ENCODE measurements at regions not wholly inside any gene's neighbourhood (a gene's known extent, or its start where the extent isn't known, plus 50 kb on each side); places are given as distances from the start of the nearest gene placed in this dataset.
"Not testable (repeated sequence)": the region's sequence is repeated elsewhere in the genome, so short reads cannot be mapped to it uniquely, and the experiment has no call there.

DNA sequence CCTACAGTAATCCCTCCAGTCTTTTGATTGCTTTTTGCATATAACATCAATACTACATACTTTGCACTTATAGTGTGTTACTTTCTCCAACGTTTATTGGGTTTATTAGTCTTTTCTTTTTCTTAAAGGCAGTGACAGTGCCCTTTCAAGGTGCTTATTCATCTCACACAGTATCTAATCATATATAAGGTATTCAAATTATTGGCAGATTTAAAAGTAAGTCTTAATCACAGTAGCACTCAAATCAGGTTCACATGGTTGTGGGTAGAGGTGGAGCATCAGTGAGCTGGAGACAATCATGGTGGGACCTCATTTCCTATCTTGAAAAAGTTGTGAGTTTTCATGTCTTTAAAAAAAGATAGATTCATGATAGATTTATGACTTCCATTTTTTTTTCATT, 706.2 kb downstream of the GALC start:
- DNase-seq = no peak

GRCh38 chr14:87286191-87286590, 706.8 kb downstream of the GALC start:
- no peak for DNase-seq

- DNase-seq = no peak
Observed at GRCh38 chr14:87285506-87285905, 707.5 kb downstream of the GALC start.

DNA sequence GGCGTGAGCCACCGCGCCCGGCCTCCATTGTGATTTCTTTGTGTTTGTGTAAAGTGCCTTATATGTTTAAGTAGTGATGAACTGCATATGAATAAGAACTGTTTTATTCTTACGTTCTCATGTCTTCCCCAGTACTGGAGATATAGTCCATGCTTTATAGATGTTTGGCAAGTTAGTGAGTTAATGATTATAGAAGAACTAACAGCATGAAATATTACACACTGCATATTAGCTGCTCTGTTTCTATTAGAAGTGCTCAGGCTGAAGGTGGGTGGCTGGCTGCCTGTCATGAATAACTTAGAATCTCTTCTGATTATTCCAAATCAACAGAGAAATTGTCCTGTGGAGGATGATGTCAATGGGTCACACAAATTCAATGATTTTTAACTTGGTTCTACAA, 709.4 kb downstream of the GALC start:
- no peak for DNase-seq

DNA sequence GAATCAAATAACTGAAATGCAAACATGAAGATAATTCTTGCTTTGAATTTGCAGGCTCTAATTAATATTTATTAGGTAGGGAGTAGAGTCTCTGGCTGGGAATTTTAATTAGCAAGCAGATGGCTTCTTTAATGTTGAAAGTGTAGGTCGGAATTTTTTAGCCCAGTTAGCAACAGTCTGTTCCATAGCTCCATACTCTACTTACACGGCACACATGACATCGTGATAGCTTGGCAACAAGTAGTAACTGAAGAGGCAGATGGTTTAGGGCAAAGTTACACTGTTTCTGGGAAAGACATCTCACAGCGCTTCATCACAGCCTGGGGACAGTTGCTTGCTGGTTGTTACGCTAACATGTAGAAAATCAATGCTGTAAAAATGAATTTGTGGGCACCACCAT, 710.7 kb downstream of the GALC start:
- no peak for DNase-seq

DNA sequence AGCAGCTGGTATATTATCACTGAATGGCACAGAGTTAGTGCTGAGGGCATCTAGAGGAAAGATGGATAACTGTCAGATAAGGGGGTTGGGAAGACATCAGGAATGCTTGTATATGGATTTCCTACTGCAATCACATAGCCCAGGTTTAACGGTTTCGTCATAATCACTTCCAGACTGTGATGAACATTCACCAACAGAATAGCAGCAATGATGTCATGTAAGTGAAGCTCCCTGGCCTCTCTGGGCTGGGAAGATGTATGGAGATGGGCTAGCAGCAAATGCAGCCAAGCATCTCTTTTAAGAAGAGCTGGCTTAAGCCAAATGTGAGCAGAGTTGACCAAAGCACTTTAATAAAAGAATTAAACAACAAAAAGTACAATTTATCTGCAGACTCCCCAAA, 714.6 kb downstream of the GALC start:
- no peak for DNase-seq

GRCh38 chr14:87271331-87271730, 721.7 kb downstream of the GALC start:
- DNase-seq = no peak

GRCh38 chr14:87268997-87269396, 724.0 kb downstream of the GALC start:
- DNase-seq = no peak

DNA sequence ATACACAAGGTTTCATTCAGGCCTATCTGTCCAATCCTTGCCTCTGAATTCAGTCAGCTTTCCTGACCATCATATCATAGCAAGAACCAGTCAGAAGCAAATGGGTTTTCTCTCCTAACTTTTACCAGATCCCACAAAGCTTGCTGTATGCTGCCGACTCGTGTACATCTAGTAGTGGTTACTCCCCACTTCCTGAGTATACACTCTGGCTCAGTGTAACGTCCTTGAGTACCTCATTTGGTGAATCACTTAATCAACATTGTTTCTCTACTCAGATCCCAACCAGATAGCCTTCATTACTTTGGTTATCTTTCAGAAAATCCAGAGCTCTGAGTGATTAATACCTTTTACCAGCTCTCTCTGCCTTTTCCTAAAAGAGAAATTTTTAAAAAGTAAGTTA, 728.2 kb downstream of the GALC start:
- DNase-seq = no peak

GRCh38 chr14:87264272-87264785, 728.7 kb downstream of the GALC start:
- DNase-seq = no peak

DNA sequence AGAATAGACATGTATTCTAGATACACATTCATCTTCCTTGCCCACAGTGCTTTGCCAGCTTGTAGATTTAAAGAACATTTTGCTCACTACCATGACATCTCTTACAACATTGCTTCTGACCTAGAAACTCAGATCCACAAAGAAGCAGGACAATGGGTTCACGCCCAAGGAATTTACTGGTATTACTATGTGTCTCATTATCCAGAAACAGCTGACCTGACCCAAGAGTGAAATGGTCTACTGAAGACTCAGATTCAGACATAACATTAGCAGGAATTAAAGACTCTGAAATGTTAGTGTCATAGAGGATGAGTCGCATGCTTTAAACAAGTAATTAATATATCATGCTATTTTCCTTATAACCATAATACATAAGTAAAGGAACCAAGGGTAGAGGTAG, 731.4 kb downstream of the GALC start:
- DNase-seq = no peak

GRCh38 chr14:87260460-87260859, 732.5 kb downstream of the GALC start:
- no peak for DNase-seq

DNA sequence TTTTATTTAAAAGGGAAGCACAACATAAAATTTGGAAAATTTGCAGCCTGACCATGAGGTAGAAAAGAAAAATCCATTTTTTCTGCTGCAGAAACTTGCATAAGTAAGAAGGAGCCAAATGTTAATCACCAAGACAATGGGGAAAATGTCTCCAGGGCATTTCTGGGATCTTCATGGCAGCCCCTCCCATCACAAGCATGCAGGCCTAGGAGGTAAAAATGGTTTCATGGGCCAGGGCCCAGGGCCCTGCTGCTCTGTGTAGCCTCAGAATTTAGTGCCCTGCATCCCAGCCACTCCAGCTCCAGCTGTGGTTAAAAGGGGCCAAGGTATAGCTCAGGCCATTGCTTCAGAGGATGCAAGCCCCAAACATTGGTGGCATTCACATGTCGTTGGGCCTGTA, 735.6 kb downstream of the GALC start:
- no peak for DNase-seq

- no peak for DNase-seq
Observed at GRCh38 chr14:87255058-87255457, 737.9 kb downstream of the GALC start.

GRCh38 chr14:87254331-87254874, 738.6 kb downstream of the GALC start:
- no peak for DNase-seq

- not testable (repeated sequence) for DNase-seq
Observed at GRCh38 chr14:87253791-87254190, 739.2 kb downstream of the GALC start.

DNA sequence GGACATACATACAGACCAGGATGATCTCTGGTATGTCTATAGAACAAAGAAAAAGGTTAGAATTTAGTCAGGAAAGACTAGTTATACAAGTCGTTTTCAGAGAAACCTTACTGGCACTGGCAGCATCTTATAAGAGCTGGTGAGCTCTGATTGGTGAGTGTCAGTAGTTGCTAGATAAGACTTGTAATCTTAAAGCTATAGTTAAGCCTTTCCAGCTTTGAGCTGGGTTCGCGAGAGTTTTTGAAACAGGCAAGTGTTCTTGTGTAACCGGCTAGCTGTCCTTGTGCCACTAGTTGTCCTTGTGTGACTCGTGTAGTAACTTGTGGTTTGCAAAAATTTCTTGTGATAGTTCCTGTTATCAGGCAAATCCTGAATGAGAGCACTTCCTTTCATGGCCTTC, 740.9 kb downstream of the GALC start:
- DNase-seq = no peak

DNA sequence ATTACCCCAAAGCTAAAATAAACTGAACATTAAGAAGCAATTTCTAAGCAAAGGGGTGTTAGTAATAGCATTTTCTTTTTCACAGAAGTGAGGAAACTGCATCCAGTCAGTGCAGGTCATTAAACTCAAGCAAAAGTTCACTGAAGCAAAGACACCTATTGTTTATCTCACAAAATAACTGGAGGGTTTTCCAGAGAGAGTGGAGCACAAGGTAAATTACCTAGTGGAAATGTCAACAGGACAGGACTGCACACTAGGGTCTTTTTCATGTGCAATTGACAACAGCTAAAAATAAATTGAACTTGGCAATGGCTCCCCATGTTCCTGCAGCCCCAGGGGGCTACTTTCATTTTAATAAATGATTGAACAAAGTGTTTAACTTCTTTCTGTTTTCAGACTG, 742.0 kb downstream of the GALC start:
- no peak for DNase-seq

- DNase-seq = no peak
Observed at GRCh38 chr14:87241018-87241768, 751.8 kb downstream of the GALC start.

GRCh38 chr14:87240319-87240718, 752.7 kb downstream of the GALC start:
- DNase-seq = not testable (repeated sequence)

DNA sequence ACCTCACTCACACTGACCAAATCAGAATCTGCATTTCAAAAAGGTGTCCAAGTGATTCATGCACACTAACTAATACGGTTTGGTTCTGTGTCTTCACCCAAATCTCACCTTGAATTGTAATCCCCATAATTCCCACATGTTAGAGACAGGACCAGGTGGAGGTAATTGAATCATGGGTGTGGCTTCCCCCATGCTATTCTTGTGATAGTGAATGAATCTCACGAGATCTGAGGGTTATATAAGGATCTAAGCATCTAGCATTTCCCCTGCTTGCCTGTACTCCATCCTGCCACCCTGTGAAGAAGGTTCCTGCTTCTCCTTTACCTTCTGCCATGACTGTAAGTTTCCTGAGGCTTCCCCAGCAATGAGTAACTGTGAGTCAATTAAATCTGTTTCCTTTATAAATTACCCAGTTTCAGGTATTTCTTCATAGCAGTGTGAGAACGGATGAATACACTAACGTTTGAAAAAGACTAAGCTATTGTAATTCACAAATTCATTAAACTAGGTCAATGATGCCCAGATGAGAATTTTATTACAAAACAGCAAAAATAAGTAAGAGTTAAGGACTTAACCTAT, 759.1 kb downstream of the GALC start:
- no peak for DNase-seq

- DNase-seq = no peak
Observed at GRCh38 chr14:87233266-87233665, 759.7 kb downstream of the GALC start.

DNA sequence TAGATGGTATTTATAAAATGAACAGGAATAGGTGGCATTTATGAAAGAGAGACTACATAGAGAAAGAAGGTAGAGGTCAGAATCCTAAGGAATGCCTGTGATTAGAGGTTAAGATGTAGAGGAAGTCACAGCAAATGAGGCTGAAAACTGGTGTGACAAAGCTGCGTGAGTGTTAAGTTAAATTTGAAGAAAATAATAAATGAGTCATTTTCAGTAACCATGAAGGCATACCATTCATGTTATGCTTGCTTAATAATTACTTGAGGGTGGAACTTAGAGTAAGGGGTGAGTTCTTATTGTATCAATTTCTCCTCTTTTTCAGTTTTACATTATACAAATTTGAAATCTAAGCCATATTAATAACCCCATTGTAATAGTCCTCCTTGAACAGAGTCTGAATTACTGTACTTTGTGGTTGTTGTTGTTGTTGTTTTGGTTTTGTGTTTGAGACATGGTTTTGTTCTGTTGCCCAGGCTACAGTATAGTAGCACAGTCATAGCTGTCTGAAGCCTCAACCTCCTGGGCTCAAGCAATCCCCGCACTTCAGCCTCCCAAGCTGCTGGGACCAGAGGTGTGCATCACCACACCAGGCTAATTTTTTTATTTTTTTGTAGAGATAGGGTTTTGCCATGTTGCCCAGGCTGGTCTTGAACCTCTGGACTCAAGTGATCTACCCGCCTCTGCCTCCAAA, 761.5 kb downstream of the GALC start:
- no peak for DNase-seq

DNA sequence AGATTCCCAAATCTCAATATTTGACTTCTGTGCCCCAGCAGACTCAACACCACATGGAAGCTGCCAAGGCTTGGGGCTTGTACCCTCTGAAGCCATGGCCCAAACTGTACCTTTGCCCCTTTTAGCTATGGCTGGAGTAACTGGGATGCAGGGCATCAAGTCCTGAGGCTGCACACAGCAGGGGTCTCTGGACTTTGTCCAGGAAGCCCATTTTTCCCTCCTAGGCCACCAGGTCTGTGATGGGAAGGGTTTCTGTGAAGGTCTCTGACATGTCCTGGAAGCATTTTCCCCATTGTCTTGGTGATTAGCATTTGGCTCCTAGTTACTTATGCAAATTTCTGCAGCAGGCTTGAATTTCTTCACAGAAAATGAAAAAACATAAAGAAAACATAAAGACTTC, 762.3 kb downstream of the GALC start:
- DNase-seq = no peak
